SKM-1 treated with dmso at 0.1 percent for 144 hours (cell line): ENCODE measurements at regions not wholly inside any gene's neighbourhood (a gene's known extent, or its start where the extent isn't known, plus 50 kb on each side); places are given as distances from the start of the nearest gene placed in this dataset.

Experiments used
- DNase-seq: peaks from one replicate; lab custom pipeline; 2025; ENCODE audit not compliant: unreplicated experiment; lab: John Stamatoyannopoulos, UW

GRCh38 chr17:13362341-13363122 lies 239.2 kb downstream of the HS3ST3A1 start:
- DNase-seq, result no peak

GRCh38 chr17:13359774-13360173 lies 242.0 kb downstream of the HS3ST3A1 start:
- no peak for DNase-seq

- DNase-seq, result no peak
Observed at GRCh38 chr17:13355054-13355453, 246.7 kb downstream of the HS3ST3A1 start.

GRCh38 chr17:13353590-13353989 lies 248.1 kb downstream of the HS3ST3A1 start:
- DNase-seq, result no peak

- no peak for DNase-seq
Observed at GRCh38 chr17:13352747-13353415, 248.8 kb downstream of the HS3ST3A1 start.

GRCh38 chr17:13351046-13351445 lies 250.7 kb downstream of the HS3ST3A1 start:
- no peak for DNase-seq

- DNase-seq, result no peak
Observed at GRCh38 chr17:13350466-13350865, 251.3 kb downstream of the HS3ST3A1 start.

GRCh38 chr17:13346996-13347762 lies 254.6 kb downstream of the HS3ST3A1 start:
- DNase-seq, result peak; percentile 45

GRCh38 chr17:13346592-13346991 lies 255.1 kb downstream of the HS3ST3A1 start:
- no peak for DNase-seq

- peak; percentile 9 for DNase-seq
Observed at GRCh38 chr17:13346081-13346533, 255.6 kb downstream of the HS3ST3A1 start.

GRCh38 chr17:13338421-13338820 lies 263.3 kb downstream of the HS3ST3A1 start:
- no peak for DNase-seq

- DNase-seq, result peak; percentile 31
Observed at GRCh38 chr17:13337864-13338371, 263.8 kb downstream of the HS3ST3A1 start.

GRCh38 chr17:13337151-13337550 lies 264.6 kb downstream of the HS3ST3A1 start:
- no peak for DNase-seq

GRCh38 chr17:13334374-13334773 lies 267.4 kb downstream of the HS3ST3A1 start:
- no peak for DNase-seq

GRCh38 chr17:13333661-13334060 lies 268.1 kb downstream of the HS3ST3A1 start:
- no peak for DNase-seq

GRCh38 chr17:13332207-13332606 lies 269.5 kb downstream of the HS3ST3A1 start:
- no peak for DNase-seq

- DNase-seq, result no peak
Observed at GRCh38 chr17:13329421-13329820, 272.3 kb downstream of the HS3ST3A1 start.

GRCh38 chr17:13323990-13324389 lies 277.7 kb downstream of the HS3ST3A1 start:
- DNase-seq, result no peak

- DNase-seq, result no peak
Observed at GRCh38 chr17:13321951-13322701, 279.6 kb downstream of the HS3ST3A1 start.

- DNase-seq, result no peak
Observed at GRCh38 chr17:13320046-13320785, 281.5 kb downstream of the HS3ST3A1 start.
